ENCODE measurements at regions not wholly inside any gene's neighbourhood (a gene's known extent, or its start where the extent isn't known, plus 50 kb on each side); places are given as distances from the start of the nearest gene placed in this dataset.

DNA sequence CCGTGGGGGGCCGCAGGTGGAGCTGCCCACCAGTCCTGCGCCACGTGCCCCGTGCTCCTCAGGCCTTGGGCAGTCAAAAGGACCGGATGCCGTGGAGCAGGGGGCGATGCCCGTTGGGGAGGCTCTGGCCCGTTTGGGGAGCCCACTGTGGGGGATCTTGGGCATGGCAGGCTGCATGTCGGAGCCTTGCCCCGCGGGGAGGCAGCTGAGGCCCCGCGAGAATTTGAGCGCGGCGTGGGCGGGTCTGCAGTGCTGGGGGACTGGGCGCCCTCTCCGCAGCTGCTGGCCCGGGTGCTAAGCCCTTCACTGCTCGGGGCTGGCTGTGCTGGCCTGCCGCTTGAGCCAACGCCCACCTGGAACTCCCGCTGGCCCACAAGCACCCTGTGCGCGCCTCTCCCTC, 445.6 kb upstream of the EDIL3 start:
- TF ChIP-seq POLR2AphosphoS5 (IDR thresholded peaks at IDR 0.05) (no peak), TAF1 (IDR thresholded peaks at IDR 0.05; ENCODE audit: low read depth) (no peak), EZH2 (IDR thresholded peaks at IDR 0.05; ENCODE audit: borderline replicate concordance, insufficient read depth, low read length, poor library complexity, severe bottlenecking) (no peak), MXI1 (conservative IDR thresholded peaks at IDR 0.05; ENCODE audit: poor library complexity, severe bottlenecking) (no peak), SMC3 (conservative IDR thresholded peaks at IDR 0.05; ENCODE audit: poor library complexity) (no peak), EP300 (conservative IDR thresholded peaks at IDR 0.05; ENCODE audit: poor library complexity, severe bottlenecking) (no peak), RAD21 (conservative IDR thresholded peaks at IDR 0.05) (no peak)
- TF ChIP-seq, protein P1, sequence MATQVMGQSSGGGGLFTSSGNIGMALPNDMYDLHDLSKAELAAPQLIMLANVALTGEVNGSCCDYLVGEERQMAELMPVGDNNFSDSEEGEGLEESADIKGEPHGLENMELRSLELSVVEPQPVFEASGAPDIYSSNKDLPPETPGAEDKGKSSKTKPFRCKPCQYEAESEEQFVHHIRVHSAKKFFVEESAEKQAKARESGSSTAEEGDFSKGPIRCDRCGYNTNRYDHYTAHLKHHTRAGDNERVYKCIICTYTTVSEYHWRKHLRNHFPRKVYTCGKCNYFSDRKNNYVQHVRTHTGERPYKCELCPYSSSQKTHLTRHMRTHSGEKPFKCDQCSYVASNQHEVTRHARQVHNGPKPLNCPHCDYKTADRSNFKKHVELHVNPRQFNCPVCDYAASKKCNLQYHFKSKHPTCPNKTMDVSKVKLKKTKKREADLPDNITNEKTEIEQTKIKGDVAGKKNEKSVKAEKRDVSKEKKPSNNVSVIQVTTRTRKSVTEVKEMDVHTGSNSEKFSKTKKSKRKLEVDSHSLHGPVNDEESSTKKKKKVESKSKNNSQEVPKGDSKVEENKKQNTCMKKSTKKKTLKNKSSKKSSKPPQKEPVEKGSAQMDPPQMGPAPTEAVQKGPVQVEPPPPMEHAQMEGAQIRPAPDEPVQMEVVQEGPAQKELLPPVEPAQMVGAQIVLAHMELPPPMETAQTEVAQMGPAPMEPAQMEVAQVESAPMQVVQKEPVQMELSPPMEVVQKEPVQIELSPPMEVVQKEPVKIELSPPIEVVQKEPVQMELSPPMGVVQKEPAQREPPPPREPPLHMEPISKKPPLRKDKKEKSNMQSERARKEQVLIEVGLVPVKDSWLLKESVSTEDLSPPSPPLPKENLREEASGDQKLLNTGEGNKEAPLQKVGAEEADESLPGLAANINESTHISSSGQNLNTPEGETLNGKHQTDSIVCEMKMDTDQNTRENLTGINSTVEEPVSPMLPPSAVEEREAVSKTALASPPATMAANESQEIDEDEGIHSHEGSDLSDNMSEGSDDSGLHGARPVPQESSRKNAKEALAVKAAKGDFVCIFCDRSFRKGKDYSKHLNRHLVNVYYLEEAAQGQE (IDR thresholded peaks at IDR 0.05; ENCODE audit: borderline replicate concordance) = no peak
- TF ChIP-seq, protein P2, sequence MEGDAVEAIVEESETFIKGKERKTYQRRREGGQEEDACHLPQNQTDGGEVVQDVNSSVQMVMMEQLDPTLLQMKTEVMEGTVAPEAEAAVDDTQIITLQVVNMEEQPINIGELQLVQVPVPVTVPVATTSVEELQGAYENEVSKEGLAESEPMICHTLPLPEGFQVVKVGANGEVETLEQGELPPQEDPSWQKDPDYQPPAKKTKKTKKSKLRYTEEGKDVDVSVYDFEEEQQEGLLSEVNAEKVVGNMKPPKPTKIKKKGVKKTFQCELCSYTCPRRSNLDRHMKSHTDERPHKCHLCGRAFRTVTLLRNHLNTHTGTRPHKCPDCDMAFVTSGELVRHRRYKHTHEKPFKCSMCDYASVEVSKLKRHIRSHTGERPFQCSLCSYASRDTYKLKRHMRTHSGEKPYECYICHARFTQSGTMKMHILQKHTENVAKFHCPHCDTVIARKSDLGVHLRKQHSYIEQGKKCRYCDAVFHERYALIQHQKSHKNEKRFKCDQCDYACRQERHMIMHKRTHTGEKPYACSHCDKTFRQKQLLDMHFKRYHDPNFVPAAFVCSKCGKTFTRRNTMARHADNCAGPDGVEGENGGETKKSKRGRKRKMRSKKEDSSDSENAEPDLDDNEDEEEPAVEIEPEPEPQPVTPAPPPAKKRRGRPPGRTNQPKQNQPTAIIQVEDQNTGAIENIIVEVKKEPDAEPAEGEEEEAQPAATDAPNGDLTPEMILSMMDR (IDR thresholded peaks at IDR 0.05; ENCODE audit: poor library complexity, severe bottlenecking) = no peak

DNA sequence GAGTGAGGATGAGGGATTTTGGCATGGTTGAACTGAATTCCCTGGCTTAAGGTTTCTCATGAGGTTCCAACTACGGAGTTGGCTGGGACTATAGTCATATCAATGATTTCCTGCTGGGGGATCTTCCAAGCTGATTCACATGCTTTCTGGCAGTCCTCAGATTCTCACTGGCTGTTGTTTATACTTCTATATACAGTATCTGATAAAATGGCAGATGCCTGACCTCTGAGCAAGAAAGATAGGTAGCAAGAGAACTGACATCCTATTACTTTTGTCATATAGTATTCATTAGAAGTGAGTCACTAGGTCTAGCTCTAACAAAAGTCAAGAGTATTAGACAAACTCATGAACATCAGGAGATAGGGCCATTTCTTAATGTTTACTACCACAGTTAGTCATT, 440.9 kb upstream of the EDIL3 start:
- Histone ChIP-seq H3K79me2 (replicated peaks; ENCODE audit: insufficient read depth, low read length) (no peaks in the 10 kb centered on the region), H3K36me3 (ENCODE audit: insufficient read depth, low read length) (no peaks in the 10 kb centered on the region), H2AFZ (ENCODE audit: low read depth, low read length) (no peak overlapping the region), H3K9me3 (ENCODE audit: low read length) (no peaks in the 10 kb centered on the region), H4K20me1 (ENCODE audit: insufficient read depth) (no peaks in the 10 kb centered on the region), H3K27ac (ENCODE audit: low read length) (no peak overlapping the region), H3K9me2 (ENCODE audit: insufficient read depth, low read length) (no peaks in the 10 kb centered on the region), H3K4me2 (ENCODE audit: low read length) (no peak overlapping the region), H3K4me3 (ENCODE audit: low read length) (no peak overlapping the region), H3K9ac (ENCODE audit: low read length) (no peak overlapping the region), H3F3A (ENCODE audit: insufficient read depth, low read length, poor library complexity, severe bottlenecking) (no peaks in the 10 kb centered on the region), H3K27me3 (ENCODE audit: insufficient read depth, low read depth, low read length) (no peaks in the 10 kb centered on the region)
- no peak for TF ChIP-seq EZH2 (IDR thresholded peaks at IDR 0.05; ENCODE audit: borderline replicate concordance, insufficient read depth, low read length, poor library complexity, severe bottlenecking)

More for the DNA sequence above, 445.6 kb upstream of the EDIL3 start:
- Histone ChIP-seq H4K20me1 (ENCODE audit: insufficient read depth) (no peaks in the 10 kb centered on the region), H2AFZ (ENCODE audit: low read depth, low read length) (no peak overlapping the region), H3K27me3 (ENCODE audit: insufficient read depth, low read depth, low read length) (no peaks in the 10 kb centered on the region), H3F3A (ENCODE audit: insufficient read depth, low read length, poor library complexity, severe bottlenecking) (no peaks in the 10 kb centered on the region), H3K4me3 (ENCODE audit: low read length) (no peak overlapping the region), H3K9me2 (ENCODE audit: insufficient read depth, low read length) (no peaks in the 10 kb centered on the region), H3K9ac (ENCODE audit: low read length) (no peak overlapping the region), H3K79me2 (replicated peaks; ENCODE audit: insufficient read depth, low read length) (no peaks in the 10 kb centered on the region), H3K9me3 (ENCODE audit: low read length) (no peaks in the 10 kb centered on the region), H3K36me3 (ENCODE audit: insufficient read depth, low read length) (no peaks in the 10 kb centered on the region), H3K4me2 (ENCODE audit: low read length) (no peak overlapping the region), H3K27ac (ENCODE audit: low read length) (no peak overlapping the region)

DNA sequence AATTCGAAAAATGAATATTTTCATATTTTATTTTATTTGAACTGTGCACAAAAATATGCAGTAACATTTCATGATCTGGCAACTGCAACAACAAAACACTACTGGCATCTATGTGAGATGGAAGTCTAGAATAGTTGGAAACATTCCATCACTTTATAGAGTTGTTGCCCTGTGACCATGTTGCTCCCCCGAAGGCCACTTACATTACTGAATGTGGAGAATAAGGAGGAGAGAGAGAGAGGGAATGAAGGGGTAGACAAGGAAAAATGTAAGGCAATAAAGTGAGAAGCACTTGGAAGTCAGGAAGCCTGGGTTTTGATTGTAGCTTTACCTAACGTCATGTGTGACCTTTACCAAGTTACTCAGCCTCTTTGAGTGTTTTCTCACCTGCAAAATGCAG, 437.2 kb upstream of the EDIL3 start:
- TF ChIP-seq TAF1 (IDR thresholded peaks at IDR 0.05; ENCODE audit: low read depth) (no peak), RAD21 (conservative IDR thresholded peaks at IDR 0.05) (no peak), POLR2AphosphoS5 (IDR thresholded peaks at IDR 0.05) (no peak), EP300 (conservative IDR thresholded peaks at IDR 0.05; ENCODE audit: poor library complexity, severe bottlenecking) (no peak), EZH2 (IDR thresholded peaks at IDR 0.05; ENCODE audit: borderline replicate concordance, insufficient read depth, low read length, poor library complexity, severe bottlenecking) (no peak), MXI1 (conservative IDR thresholded peaks at IDR 0.05; ENCODE audit: poor library complexity, severe bottlenecking) (no peak), SMC3 (conservative IDR thresholded peaks at IDR 0.05; ENCODE audit: poor library complexity) (no peak)
- TF ChIP-seq, protein P2 (IDR thresholded peaks at IDR 0.05; ENCODE audit: poor library complexity, severe bottlenecking) = no peak
- TF ChIP-seq, protein P1 (IDR thresholded peaks at IDR 0.05; ENCODE audit: borderline replicate concordance) = no peak
- Histone ChIP-seq H3K9me2 (ENCODE audit: insufficient read depth, low read length) (no peaks in the 10 kb centered on the region), H3K27me3 (ENCODE audit: insufficient read depth, low read depth, low read length) (no peaks in the 10 kb centered on the region), H3F3A (ENCODE audit: insufficient read depth, low read length, poor library complexity, severe bottlenecking) (no peaks in the 10 kb centered on the region), H3K4me2 (ENCODE audit: low read length) (no peak overlapping the region), H3K27ac (ENCODE audit: low read length) (no peak overlapping the region), H3K9me3 (ENCODE audit: low read length) (no peaks in the 10 kb centered on the region), H3K36me3 (ENCODE audit: insufficient read depth, low read length) (no peaks in the 10 kb centered on the region), H3K79me2 (replicated peaks; ENCODE audit: insufficient read depth, low read length) (no peaks in the 10 kb centered on the region), H3K9ac (ENCODE audit: low read length) (no peak overlapping the region), H4K20me1 (ENCODE audit: insufficient read depth) (no peaks in the 10 kb centered on the region), H3K4me3 (ENCODE audit: low read length) (no peak overlapping the region), H2AFZ (ENCODE audit: low read depth, low read length) (no peak overlapping the region)

Data from neural cell (in vitro differentiated cells).